GM12878 (cell line): ENCODE measurements at regions not wholly inside any gene's neighbourhood (a gene's known extent, or its start where the extent isn't known, plus 50 kb on each side); places are given as distances from the start of the nearest gene placed in this dataset.

ENCODE experiments used
- ATAC-seq: fragments of 200-7000 bp; cut with Tn5 transposase; 3 replicates; pipeline ENCODE4 v1.9.1; 2020; ENCODE audit warnings: mild to moderate bottlenecking, moderate library complexity
- BruUV-seq: library from RNA; stranded (reverse); fragments of 400-500 nt; replicated peaks from 2 replicates; lab custom pipeline; 2021; lab: Mats Ljungman, UMichigan
- CTCF ChIA-PET: fragments of 300-600 bp; sonication (Branson Sonifier 250); formaldehyde crosslinking; extraction: SDS; loops from one replicate; lab custom pipeline; 2021; ENCODE audit warnings: inconsistent platforms; lab: Yijun Ruan, JAX
- POLR2A ChIA-PET: fragments of 350-600 bp; formaldehyde crosslinking; extraction: SDS; loops from one replicate; lab custom pipeline; 2021; ENCODE audit warnings: inconsistent platforms; lab: Charles Lee
- RAD21 ChIA-PET: fragments of 300-600 bp; sonication (Branson Sonifier 250); formaldehyde crosslinking; loops from one replicate; lab custom pipeline; 2023; ENCODE audit warnings: antibody characterized with exemption; ENCODE audit not compliant: unreplicated experiment; lab: Charles Lee
- SMC1A ChIA-PET: fragments of 300-600 bp; sonication (Branson Sonifier 250); formaldehyde crosslinking; loops from one replicate; lab custom pipeline; 2023; ENCODE audit not compliant: unreplicated experiment, uncharacterized antibody; lab: Charles Lee
- DNase-seq: peaks from one replicate; pipeline ENCODE4 v3.0.0-alpha.2; 2011; ENCODE audit warnings: low read depth, low spot score
- FAIRE-seq: peaks from 3 replicates; lab custom pipeline; 2011; peaks lifted over from hg19 to GRCh38; lab: Jason Lieb, UNC
- H2AFZ ChIP-seq: 2 replicates; pipeline ENCODE4 v1.6.0; 2011; ENCODE audit warnings: low read depth, low read length, control low read depth; ENCODE audit not compliant: control insufficient read depth
- H3K27ac ChIP-seq: 2 replicates; pipeline ENCODE4 v1.5.1; 2011; ENCODE audit warnings: control low read depth; ENCODE audit not compliant: control insufficient read depth, insufficient read depth
- H3K27me3 ChIP-seq, 2 experiments: replicated peaks in 1 of 2; 2 replicates each; pipeline versions ENCODE4 v1.6.0 to v1.6.1; 2011; ENCODE audit warnings: low read length in 1 of 2; ENCODE audit not compliant: control insufficient read depth in 2 of 2, insufficient read depth in 2 of 2
- H3K36me3 ChIP-seq, 2 experiments: 2 replicates each; pipeline ENCODE4 v1.5.1; 2011; ENCODE audit warnings: low read length in 1 of 2; ENCODE audit not compliant: control insufficient read depth in 2 of 2, insufficient read depth in 2 of 2
- H3K4me1 ChIP-seq: 2 replicates; pipeline ENCODE4 v1.6.1; 2011; ENCODE audit warnings: mild to moderate bottlenecking, low read length, moderate library complexity, mixed read lengths; ENCODE audit not compliant: control insufficient read depth, insufficient read depth
- H3K4me2 ChIP-seq: 2 replicates; pipeline ENCODE4 v1.6.0; 2011; ENCODE audit warnings: control low read depth; ENCODE audit not compliant: control insufficient read depth, insufficient read depth
- H3K4me3 ChIP-seq: fragments of 200-600 bp; sonication (generic); 2 replicates; pipeline ENCODE4 v1.5.1; 2016
- H3K79me2 ChIP-seq: 2 replicates; pipeline ENCODE4 v1.6.0; 2011; ENCODE audit warnings: low read length; ENCODE audit not compliant: control insufficient read depth, insufficient read depth
- H3K9ac ChIP-seq: 2 replicates; pipeline ENCODE4 v1.8.0; 2011; ENCODE audit warnings: low read length, control low read depth, mixed read lengths; ENCODE audit not compliant: control insufficient read depth, insufficient read depth
- H3K9me3 ChIP-seq: replicated peaks from 3 replicates; pipeline ENCODE4 v1.5.1; 2011; ENCODE audit warnings: mild to moderate bottlenecking, low read length; ENCODE audit not compliant: control insufficient read depth, insufficient read depth
- H4K20me1 ChIP-seq: 2 replicates; pipeline ENCODE4 v1.6.0; 2011; ENCODE audit not compliant: control insufficient read depth, insufficient read depth
- ASH2L ChIP-seq: fragments of 300-600, 200-600 bp; sonication (generic); IDR thresholded peaks from 2 replicates; pipeline ENCODE4 v1.6.1; 2017; ENCODE audit warnings: low read depth, mild to moderate bottlenecking, borderline replicate concordance
- ATF3 ChIP-seq: IDR thresholded peaks from 2 replicates; pipeline ENCODE4 v1.6.1; 2011; ENCODE audit warnings: low read depth, mild to moderate bottlenecking, low read length, moderate library complexity, borderline replicate concordance; ENCODE audit errors: extremely low read depth
- BCLAF1 ChIP-seq: fragments of 450-650 bp; IDR thresholded peaks from 2 replicates; pipeline ENCODE4 v1.6.1; 2017; ENCODE audit warnings: antibody characterized with exemption, mild to moderate bottlenecking, moderate library complexity
- BRCA1 ChIP-seq: IDR thresholded peaks from 2 replicates; pipeline ENCODE4 v1.6.1; 2011; ENCODE audit warnings: low read depth, low read length, improper control_type of control experiment
- E4F1 ChIP-seq: fragments of 450-650 bp; IDR thresholded peaks from 2 replicates; pipeline ENCODE4 v1.6.1; 2018; ENCODE audit warnings: borderline replicate concordance, mild to moderate bottlenecking; ENCODE audit not compliant: partially characterized antibody
- FOXK2 ChIP-seq: fragments of 450-650 bp; IDR thresholded peaks from 2 replicates; pipeline ENCODE4 v1.6.1; 2017; ENCODE audit warnings: mild to moderate bottlenecking, moderate library complexity
- FOXM1 ChIP-seq: IDR thresholded peaks from 2 replicates; pipeline ENCODE4 v1.6.1; 2012; ENCODE audit warnings: low read depth, mild to moderate bottlenecking, inconsistent platforms, low read length, moderate library complexity
- HDAC6 ChIP-seq: fragments of 200-600 bp; sonication (generic); IDR thresholded peaks from one replicate; pipeline ENCODE4 v1.8.0; 2017; ENCODE audit warnings: antibody characterized with exemption; ENCODE audit not compliant: unreplicated experiment
- JUND ChIP-seq: IDR thresholded peaks from 2 replicates; pipeline ENCODE4 v1.6.1; 2012; ENCODE audit warnings: low read depth, mild to moderate bottlenecking, low read length, improper control_type of control experiment, moderate library complexity
- KDM1A ChIP-seq: fragments of 200-600 bp; sonication (generic); IDR thresholded peaks from 2 replicates; pipeline ENCODE4 v1.6.1; 2016; ENCODE audit warnings: borderline replicate concordance
- NFIC ChIP-seq: IDR thresholded peaks from 2 replicates; pipeline ENCODE4 v1.6.1; 2012; ENCODE audit warnings: low read depth, mild to moderate bottlenecking, inconsistent platforms, low read length, moderate library complexity
- RUNX3 ChIP-seq: IDR thresholded peaks from 2 replicates; pipeline ENCODE4 v1.6.1; 2012; ENCODE audit warnings: low read length, inconsistent platforms
- SRF ChIP-seq, 2 experiments: IDR thresholded peaks; 2 replicates each; pipeline ENCODE4 v1.6.1; 2011; ENCODE audit warnings: low read depth in 2 of 2, low read length in 2 of 2, mild to moderate bottlenecking in 1 of 2, moderate library complexity in 1 of 2
- USF2 ChIP-seq: IDR thresholded peaks from 2 replicates; pipeline ENCODE4 v1.6.1; 2011; ENCODE audit warnings: low read depth, low read length, improper control_type of control experiment, borderline replicate concordance
- ZBED1 ChIP-seq: IDR thresholded peaks from 2 replicates; pipeline ENCODE4 v1.6.1; 2016; ENCODE audit warnings: borderline replicate concordance
- ZNF24 ChIP-seq: fragments of 450-650 bp; IDR thresholded peaks from 2 replicates; pipeline ENCODE4 v1.6.1; 2017; ENCODE audit warnings: antibody characterized with exemption, mild to moderate bottlenecking
- WGBS: methylation state at CpG from one replicate; pipeline ENCODE4 v1.1.6; 2016; ENCODE audit warnings: low lambda C conversion rate; ENCODE audit not compliant: insufficient replicate concordance, insufficient coverage; ENCODE audit errors: missing lambda C conversion rate; 5-methylcytosine and 5-hydroxymethylcytosine counted together
- in situ Hi-C: fragments of 300-500 bp; cut with MboI; formaldehyde crosslinking; loops from 9 replicates; pipeline ENCODE4 v1.14.3; 2018; ENCODE audit warnings: mixed read lengths
- intact Hi-C: fragments of 100-400 bp; cut with micrococcal nuclease; formaldehyde crosslinking; loops from one replicate; pipeline ENCODE4 v1.14.2; 2022; ENCODE audit not compliant: unreplicated experiment

GRCh38 chr2:129375632-129376425, 603.6 kb upstream of the RAB6C start:
- no peaks in the 10 kb centered on the region for H3K27me3 ChIP-seq
- H2AFZ ChIP-seq, result no peak overlapping the region
- no peak for ATAC-seq
- no peak overlapping the region for H3K9ac ChIP-seq
- FAIRE-seq, result no peak
- no peaks in the 10 kb centered on the region for H3K9me3 ChIP-seq
- intact Hi-C loops, result no loop called here
- H3K4me1 ChIP-seq, result peaks cover 24% of the 10 kb centered on the region
- ChIA-PET CTCF (no interaction called here), POLR2A (no interaction called here), RAD21 (no interaction called here), SMC1A (interaction anchor here (0.7 to 1.1 kb wide), 2 partner anchors 27 to 42 kb away, joined by 3 read pairs; no protein-coding TSS in a partner anchor)
- no peaks in the 10 kb centered on the region for H4K20me1 ChIP-seq
- 26% methylated on average over 13 of the region's 13 CpGs for WGBS
- H3K36me3 ChIP-seq, result no peaks in the 10 kb centered on the region
- H3K79me2 ChIP-seq, result no peaks in the 10 kb centered on the region
- no peak overlapping the region for H3K4me2 ChIP-seq
- no peak overlapping the region for H3K27ac ChIP-seq
- in situ Hi-C loops, result no loop called here
- BruUV-seq, result no TSS peak
- DNase-seq, result no peak
- no peak overlapping the region for H3K4me3 ChIP-seq
- no peak for TF ChIP-seq NFIC
- no peak for TF ChIP-seq ATF3
- no peak for TF ChIP-seq USF2
- TF ChIP-seq BRCA1, result no peak
- no peak for TF ChIP-seq HDAC6
- TF ChIP-seq E4F1, result no peak
- TF ChIP-seq FOXM1, result no peak
- TF ChIP-seq BCLAF1, result no peak
- TF ChIP-seq ZBED1, result no peak
- no peak for TF ChIP-seq ZNF24
- no peak for TF ChIP-seq ASH2L
- no peak for TF ChIP-seq KDM1A
- TF ChIP-seq RUNX3, result no peak
- no peak for TF ChIP-seq SRF (IDR thresholded peaks at IDR 0.05; ENCODE audit: low read depth in 2 of 2, low read length in 2 of 2)
- no peak for TF ChIP-seq JUND
- no peak for TF ChIP-seq FOXK2
